BLaER1 (cell line): ENCODE measurements at regions not wholly inside any gene's neighbourhood (a gene's known extent, or its start where the extent isn't known, plus 50 kb on each side); places are given as distances from the start of the nearest gene placed in this dataset.
"Not testable (repeated sequence)": the region's sequence is repeated elsewhere in the genome, so short reads cannot be mapped to it uniquely, and the experiment has no call there.

Source experiments
- H3K27ac ChIP-seq: shearing (Covaris generic); formaldehyde crosslinking; 2 replicates; pipeline ENCODE4 v1.8.1; 2022
- H3K27me3 ChIP-seq: shearing (Covaris generic); formaldehyde crosslinking; 2 replicates; pipeline ENCODE4 v1.8.1; 2022
- H3K36me3 ChIP-seq: shearing (Covaris generic); formaldehyde crosslinking; 2 replicates; pipeline ENCODE4 v1.8.1; 2022
- H3K4me1 ChIP-seq: shearing (Covaris generic); formaldehyde crosslinking; 2 replicates; pipeline ENCODE4 v1.8.1; 2022
- H3K4me2 ChIP-seq: shearing (Covaris generic); formaldehyde crosslinking; 2 replicates; pipeline ENCODE4 v1.8.1; 2022
- H3K4me3 ChIP-seq: shearing (Covaris generic); formaldehyde crosslinking; 2 replicates; pipeline ENCODE4 v1.8.1; 2022
- H3K9ac ChIP-seq: shearing (Covaris generic); formaldehyde crosslinking; 2 replicates; pipeline ENCODE4 v1.8.1; 2022
- H3K9me3 ChIP-seq: shearing (Covaris generic); formaldehyde crosslinking; 2 replicates; pipeline ENCODE4 v1.8.1; 2022
- H4K20me1 ChIP-seq: shearing (Covaris generic); formaldehyde crosslinking; 2 replicates; pipeline ENCODE4 v1.8.1; 2022

GRCh38 chr1:120575201-120575600, 148.5 kb upstream of the NBPF26 start:
- H3K4me1 ChIP-seq, H3K27ac ChIP-seq, H4K20me1 ChIP-seq, H3K9ac ChIP-seq, H3K27me3 ChIP-seq, H3K4me2 ChIP-seq, H3K9me3 ChIP-seq, H3K4me3 ChIP-seq, H3K36me3 ChIP-seq: not testable (repeated sequence)

GRCh38 chr1:120582135-120582534, 141.6 kb upstream of the NBPF26 start:
- H3K36me3 ChIP-seq, H4K20me1 ChIP-seq, H3K4me1 ChIP-seq, H3K4me2 ChIP-seq, H3K9me3 ChIP-seq, H3K4me3 ChIP-seq, H3K27ac ChIP-seq, H3K27me3 ChIP-seq, H3K9ac ChIP-seq: not testable (repeated sequence)

GRCh38 chr1:120586053-120586452, 137.7 kb upstream of the NBPF26 start:
- not testable (repeated sequence) for H3K27ac ChIP-seq, H3K4me2 ChIP-seq, H3K4me1 ChIP-seq, H4K20me1 ChIP-seq, H3K27me3 ChIP-seq, H3K9me3 ChIP-seq, H3K9ac ChIP-seq, H3K4me3 ChIP-seq, H3K36me3 ChIP-seq

GRCh38 chr1:120588811-120589210, 134.9 kb upstream of the NBPF26 start:
- not testable (repeated sequence) for H3K4me1 ChIP-seq, H3K36me3 ChIP-seq, H3K4me2 ChIP-seq, H4K20me1 ChIP-seq, H3K9me3 ChIP-seq, H3K27me3 ChIP-seq, H3K27ac ChIP-seq, H3K4me3 ChIP-seq, H3K9ac ChIP-seq

- H3K9me3 ChIP-seq, H3K27ac ChIP-seq: not testable (repeated sequence)
Measured at GRCh38 chr1:120591774-120592173, 132.0 kb upstream of the NBPF26 start.

GRCh38 chr1:120592943-120593342, 130.8 kb upstream of the NBPF26 start:
- H3K9me3 ChIP-seq, H3K9ac ChIP-seq, H4K20me1 ChIP-seq, H3K27ac ChIP-seq, H3K4me2 ChIP-seq, H3K36me3 ChIP-seq, H3K4me1 ChIP-seq, H3K27me3 ChIP-seq, H3K4me3 ChIP-seq: not testable (repeated sequence)

More at GRCh38 chr1:120591774-120592173, 132.0 kb upstream of the NBPF26 start:
- not testable (repeated sequence) for H3K4me3 ChIP-seq, H3K36me3 ChIP-seq, H3K4me1 ChIP-seq, H4K20me1 ChIP-seq, H3K9ac ChIP-seq, H3K27me3 ChIP-seq, H3K4me2 ChIP-seq

- H3K36me3 ChIP-seq, H3K27me3 ChIP-seq, H3K4me1 ChIP-seq, H4K20me1 ChIP-seq, H3K9me3 ChIP-seq, H3K4me3 ChIP-seq, H3K27ac ChIP-seq, H3K4me2 ChIP-seq, H3K9ac ChIP-seq: not testable (repeated sequence)
Measured at GRCh38 chr1:120593648-120594047, 130.1 kb upstream of the NBPF26 start.

GRCh38 chr1:120598331-120598951, 125.3 kb upstream of the NBPF26 start:
- H3K27me3 ChIP-seq, H3K9me3 ChIP-seq, H3K4me3 ChIP-seq, H3K27ac ChIP-seq, H3K4me1 ChIP-seq, H4K20me1 ChIP-seq, H3K36me3 ChIP-seq, H3K4me2 ChIP-seq, H3K9ac ChIP-seq: not testable (repeated sequence)

GRCh38 chr1:120599511-120599910, 124.2 kb upstream of the NBPF26 start:
- H3K27me3 ChIP-seq, H4K20me1 ChIP-seq, H3K9ac ChIP-seq, H3K4me3 ChIP-seq, H3K9me3 ChIP-seq, H3K36me3 ChIP-seq, H3K4me1 ChIP-seq, H3K4me2 ChIP-seq, H3K27ac ChIP-seq: not testable (repeated sequence)

GRCh38 chr1:120600442-120601041, 123.2 kb upstream of the NBPF26 start:
- H3K4me3 ChIP-seq, H3K4me2 ChIP-seq, H3K27me3 ChIP-seq, H3K27ac ChIP-seq, H4K20me1 ChIP-seq, H3K4me1 ChIP-seq, H3K36me3 ChIP-seq, H3K9ac ChIP-seq, H3K9me3 ChIP-seq: not testable (repeated sequence)

- H3K27ac ChIP-seq, H3K4me3 ChIP-seq, H3K9ac ChIP-seq, H3K27me3 ChIP-seq, H3K4me2 ChIP-seq, H3K36me3 ChIP-seq, H3K4me1 ChIP-seq, H3K9me3 ChIP-seq, H4K20me1 ChIP-seq: not testable (repeated sequence)
Measured at GRCh38 chr1:120607882-120608281, 115.9 kb upstream of the NBPF26 start.

GRCh38 chr1:120608314-120609014, 115.3 kb upstream of the NBPF26 start:
- H3K9ac ChIP-seq, H3K4me2 ChIP-seq, H3K27ac ChIP-seq, H3K9me3 ChIP-seq, H3K4me3 ChIP-seq, H4K20me1 ChIP-seq, H3K27me3 ChIP-seq, H3K4me1 ChIP-seq, H3K36me3 ChIP-seq: not testable (repeated sequence)

GRCh38 chr1:120609015-120609573, 114.7 kb upstream of the NBPF26 start:
- not testable (repeated sequence) for H3K27ac ChIP-seq, H3K4me1 ChIP-seq

GRCh38 chr1:120609834-120610233, 113.9 kb upstream of the NBPF26 start:
- not testable (repeated sequence) for H3K36me3 ChIP-seq, H3K4me2 ChIP-seq, H3K9me3 ChIP-seq, H3K9ac ChIP-seq, H3K4me3 ChIP-seq, H4K20me1 ChIP-seq, H3K27ac ChIP-seq, H3K27me3 ChIP-seq, H3K4me1 ChIP-seq

More at GRCh38 chr1:120609015-120609573, 114.7 kb upstream of the NBPF26 start:
- H4K20me1 ChIP-seq, H3K9me3 ChIP-seq, H3K9ac ChIP-seq, H3K4me2 ChIP-seq, H3K36me3 ChIP-seq, H3K4me3 ChIP-seq, H3K27me3 ChIP-seq: not testable (repeated sequence)
